SH-SY5Y (cell line): ENCODE measurements at regions not wholly inside any gene's neighbourhood (a gene's known extent, or its start where the extent isn't known, plus 50 kb on each side); places are given as distances from the start of the nearest gene placed in this dataset.

ENCODE experiments used
- GATA2 ChIP-seq: IDR thresholded peaks from 2 replicates; pipeline ENCODE4 v1.6.1; 2011; ENCODE audit warnings: mild to moderate bottlenecking, low read depth, low read length
- GATA3 ChIP-seq: IDR thresholded peaks from 2 replicates; pipeline ENCODE4 v1.6.1; 2011; ENCODE audit warnings: low read depth, mild to moderate bottlenecking, low read length, moderate library complexity

- TF ChIP-seq GATA2 (no peak), GATA3 (no peak)
Measured at GRCh38 chr14:51792809-51793208, 67.6 kb upstream of the GNG2 start.
